ENCODE measurements at regions not wholly inside any gene's neighbourhood (a gene's known extent, or its start where the extent isn't known, plus 50 kb on each side); places are given as distances from the start of the nearest gene placed in this dataset.
"Not testable (repeated sequence)": the region's sequence is repeated elsewhere in the genome, so short reads cannot be mapped to it uniquely, and the experiment has no call there.

DNA sequence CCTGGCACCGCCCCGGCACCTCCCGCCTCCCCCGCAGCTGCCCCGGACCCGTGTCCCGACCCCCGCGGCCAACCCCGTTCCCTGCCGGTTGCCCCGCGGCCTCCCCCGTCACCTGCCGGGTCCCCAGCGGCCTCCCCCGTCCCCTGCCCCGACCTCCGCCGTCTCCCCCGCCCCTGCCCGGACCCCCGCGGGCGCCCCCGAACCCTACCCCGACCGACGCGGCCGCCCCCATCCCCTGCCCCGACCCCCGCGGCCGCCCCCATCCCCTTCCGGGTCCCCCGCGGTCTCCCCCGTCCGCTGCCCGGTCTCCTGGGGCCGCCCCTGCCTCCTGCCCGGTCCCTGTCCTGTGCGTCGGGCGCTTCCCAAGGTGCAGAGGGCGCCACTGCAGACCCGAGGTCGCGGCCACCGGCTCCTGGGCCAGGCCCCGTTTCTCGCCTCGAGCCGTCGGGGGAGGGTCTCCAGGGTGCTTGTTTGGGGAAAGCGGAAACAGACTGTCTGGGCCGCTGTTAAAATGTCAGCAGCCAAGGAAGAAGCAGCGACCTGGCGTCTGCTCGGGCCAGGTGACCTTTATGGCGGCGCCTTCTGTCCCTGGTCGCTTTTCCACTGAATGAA lies 51.6 kb upstream of the APOD start:
- TF ChIP-seq, protein P1, sequence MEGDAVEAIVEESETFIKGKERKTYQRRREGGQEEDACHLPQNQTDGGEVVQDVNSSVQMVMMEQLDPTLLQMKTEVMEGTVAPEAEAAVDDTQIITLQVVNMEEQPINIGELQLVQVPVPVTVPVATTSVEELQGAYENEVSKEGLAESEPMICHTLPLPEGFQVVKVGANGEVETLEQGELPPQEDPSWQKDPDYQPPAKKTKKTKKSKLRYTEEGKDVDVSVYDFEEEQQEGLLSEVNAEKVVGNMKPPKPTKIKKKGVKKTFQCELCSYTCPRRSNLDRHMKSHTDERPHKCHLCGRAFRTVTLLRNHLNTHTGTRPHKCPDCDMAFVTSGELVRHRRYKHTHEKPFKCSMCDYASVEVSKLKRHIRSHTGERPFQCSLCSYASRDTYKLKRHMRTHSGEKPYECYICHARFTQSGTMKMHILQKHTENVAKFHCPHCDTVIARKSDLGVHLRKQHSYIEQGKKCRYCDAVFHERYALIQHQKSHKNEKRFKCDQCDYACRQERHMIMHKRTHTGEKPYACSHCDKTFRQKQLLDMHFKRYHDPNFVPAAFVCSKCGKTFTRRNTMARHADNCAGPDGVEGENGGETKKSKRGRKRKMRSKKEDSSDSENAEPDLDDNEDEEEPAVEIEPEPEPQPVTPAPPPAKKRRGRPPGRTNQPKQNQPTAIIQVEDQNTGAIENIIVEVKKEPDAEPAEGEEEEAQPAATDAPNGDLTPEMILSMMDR (IDR thresholded peaks at IDR 0.05): not testable (repeated sequence)
- not testable (repeated sequence) for TF ChIP-seq POLR2A (IDR thresholded peaks at IDR 0.05)
